GM12878 (cell line): ENCODE measurements at regions not wholly inside any gene's neighbourhood (a gene's known extent, or its start where the extent isn't known, plus 50 kb on each side); places are given as distances from the start of the nearest gene placed in this dataset.

Experiments
- BCL3 ChIP-seq: IDR thresholded peaks from 2 replicates; pipeline ENCODE4 v1.6.1; 2011; ENCODE audit warnings: borderline replicate concordance, low read depth, mild to moderate bottlenecking, moderate library complexity, low read length; ENCODE audit not compliant: insufficient read depth, poor library complexity, severe bottlenecking
- CBX5 ChIP-seq: sonication (generic); IDR thresholded peaks from 2 replicates; pipeline ENCODE4 v1.6.1; 2016; ENCODE audit warnings: low read depth, moderate library complexity, mild to moderate bottlenecking, inconsistent platforms
- CTCF ChIP-seq, 3 experiments: IDR thresholded peaks in 2 of 3; conservative IDR thresholded peaks in 1 of 3; 2 replicates each; pipeline ENCODE4 v1.5.1; 2011; ENCODE audit warnings: low read depth in 3 of 3, low read length in 3 of 3, mild to moderate bottlenecking in 3 of 3, control low read depth in 2 of 3, moderate library complexity in 2 of 3, inconsistent platforms in 1 of 3, mixed read lengths in 1 of 3; ENCODE audit not compliant: control insufficient read depth in 2 of 3, insufficient read depth in 1 of 3; ENCODE audit errors: extremely low read depth in 1 of 3
- DPF2 ChIP-seq: fragments of 450-650 bp; IDR thresholded peaks from 2 replicates; pipeline ENCODE4 v1.6.1; 2017; ENCODE audit warnings: mild to moderate bottlenecking
- EED ChIP-seq: sonication (generic); IDR thresholded peaks from 2 replicates; pipeline ENCODE4 v1.6.1; 2016; ENCODE audit warnings: antibody characterized with exemption, low read depth
- EGR1 ChIP-seq, 2 experiments: IDR thresholded peaks; 1 replicate in 1 of 2; 2 replicates in 1 of 2; pipeline ENCODE4 v1.6.1; 2011 to 2012; ENCODE audit warnings: low read depth in 2 of 2, low read length in 2 of 2, borderline replicate concordance in 1 of 2, mild to moderate bottlenecking in 1 of 2, moderate library complexity in 1 of 2
- EP300 ChIP-seq, 2 experiments: fragments of 150-350 bp in 1 of 2; IDR thresholded peaks; 2 replicates each; pipeline ENCODE4 v1.6.1; 2011 to 2012; ENCODE audit warnings: low read depth in 2 of 2, low read length in 2 of 2, borderline replicate concordance in 1 of 2, improper control_type of control experiment in 1 of 2, inconsistent platforms in 1 of 2; ENCODE audit not compliant: control insufficient read depth in 1 of 2
- EZH2 ChIP-seq: IDR thresholded peaks from 2 replicates; pipeline ENCODE4 v1.6.1; 2012; ENCODE audit warnings: low read depth, mild to moderate bottlenecking, control low read depth, inconsistent platforms, low read length, borderline replicate concordance; ENCODE audit not compliant: control insufficient read depth
- KDM1A ChIP-seq: fragments of 200-600 bp; sonication (generic); IDR thresholded peaks from 2 replicates; pipeline ENCODE4 v1.6.1; 2016; ENCODE audit warnings: borderline replicate concordance
- POLR2A ChIP-seq: IDR thresholded peaks from 2 replicates; pipeline ENCODE4 v1.6.1; 2011; ENCODE audit warnings: low read depth, mild to moderate bottlenecking, low read length
- PRDM15 ChIP-seq: fragments of 450-650 bp; formaldehyde crosslinking; IDR thresholded peaks from 2 replicates; pipeline ENCODE4 v1.4.0; 2020; ENCODE audit warnings: mild to moderate bottlenecking, moderate library complexity
- YBX1 ChIP-seq: fragments of 450-650 bp; IDR thresholded peaks from 2 replicates; pipeline ENCODE4 v1.6.1; 2016; ENCODE audit warnings: antibody characterized with exemption

- TF ChIP-seq CTCF (IDR thresholded peaks at IDR 0.05 in 2 of 3, conservative IDR thresholded peaks at IDR 0.05 in 1 of 3; ENCODE audit: control insufficient read depth in 2 of 3, extremely low read depth in 1 of 3, insufficient read depth in 1 of 3, low read depth in 3 of 3, low read length in 3 of 3): no peak
- no peak for TF ChIP-seq EGR1 (IDR thresholded peaks at IDR 0.05; ENCODE audit: borderline replicate concordance in 1 of 2, low read depth in 2 of 2, low read length in 2 of 2)
- TF ChIP-seq CBX5: no peak
- TF ChIP-seq EP300 (IDR thresholded peaks at IDR 0.05; ENCODE audit: borderline replicate concordance in 1 of 2, control insufficient read depth in 1 of 2, low read depth in 2 of 2, low read length in 2 of 2): no peak
- no peak for TF ChIP-seq EED
- no peak for TF ChIP-seq PRDM15 (CRISPR knock-in tag)
- TF ChIP-seq DPF2: no peak
- TF ChIP-seq BCL3: no peak
- no peak for TF ChIP-seq KDM1A
- TF ChIP-seq EZH2: no peak
- no peak for TF ChIP-seq YBX1
- no peak for TF ChIP-seq POLR2A
Observed at GRCh38 chr20:39699166-39699725, 737.1 kb downstream of the DHX35 start.
